HAP-1 (cell line): ENCODE measurements at regions not wholly inside any gene's neighbourhood (a gene's known extent, or its start where the extent isn't known, plus 50 kb on each side); places are given as distances from the start of the nearest gene placed in this dataset.

Experiments used
- DNase-seq, 2 experiments: peaks; one replicate each; pipeline ENCODE4 v3.0.0-alpha.2; 2016 to 2020; ENCODE audit warnings: low spot score in 2 of 2
- H3K27me3 ChIP-seq: fragments of 250-450 bp; sonication (Bioruptor Pico); 2 replicates; pipeline ENCODE4 v1.5.1; 2020; ENCODE audit warnings: low read depth, mild to moderate bottlenecking, moderate library complexity
- H3K36me3 ChIP-seq: fragments of 250-450 bp; sonication (Bioruptor Pico); replicated peaks from 2 replicates; pipeline ENCODE4 v1.5.1; 2020; ENCODE audit warnings: mild to moderate bottlenecking
- H3K4me1 ChIP-seq: fragments of 250-450 bp; sonication (Bioruptor Pico); 2 replicates; pipeline ENCODE4 v1.5.1; 2020; ENCODE audit warnings: mild to moderate bottlenecking
- H3K4me3 ChIP-seq: fragments of 250-450 bp; sonication (Bioruptor Pico); 2 replicates; pipeline ENCODE4 v1.5.1; 2020; ENCODE audit warnings: mild to moderate bottlenecking, moderate library complexity
- H3K9me3 ChIP-seq: fragments of 250-450 bp; sonication (Bioruptor Pico); 2 replicates; pipeline ENCODE4 v1.5.1; 2020; ENCODE audit warnings: mild to moderate bottlenecking, moderate library complexity
- in situ Hi-C: fragments of 300-500 bp; cut with MboI; formaldehyde crosslinking; loops from 3 replicates; pipeline ENCODE4 v1.14.3; 2020; ENCODE audit warnings: low sequenced_read_pairs, inconsistent platforms, mixed read lengths

DNA sequence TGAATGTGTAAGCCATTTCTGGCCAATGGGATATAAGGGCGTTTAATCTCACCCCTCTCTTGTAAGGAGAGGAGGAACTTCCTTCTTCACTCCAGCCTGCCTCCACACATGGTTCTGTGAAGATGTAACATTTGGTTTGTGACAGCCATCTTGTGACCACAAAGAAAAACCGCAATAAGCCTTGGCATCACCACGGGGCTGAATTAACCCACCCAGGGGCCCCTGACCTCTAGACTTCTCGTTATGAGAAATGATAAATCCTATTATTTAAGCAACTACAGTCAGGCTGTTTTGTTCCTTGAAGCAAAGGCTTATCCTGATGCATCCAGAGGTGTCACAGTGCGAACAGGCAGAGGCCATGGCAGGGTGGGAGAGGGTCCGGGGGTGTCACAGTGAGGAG lies 139.7 kb downstream of the CDC5L start:
- no peak for DNase-seq

DNA sequence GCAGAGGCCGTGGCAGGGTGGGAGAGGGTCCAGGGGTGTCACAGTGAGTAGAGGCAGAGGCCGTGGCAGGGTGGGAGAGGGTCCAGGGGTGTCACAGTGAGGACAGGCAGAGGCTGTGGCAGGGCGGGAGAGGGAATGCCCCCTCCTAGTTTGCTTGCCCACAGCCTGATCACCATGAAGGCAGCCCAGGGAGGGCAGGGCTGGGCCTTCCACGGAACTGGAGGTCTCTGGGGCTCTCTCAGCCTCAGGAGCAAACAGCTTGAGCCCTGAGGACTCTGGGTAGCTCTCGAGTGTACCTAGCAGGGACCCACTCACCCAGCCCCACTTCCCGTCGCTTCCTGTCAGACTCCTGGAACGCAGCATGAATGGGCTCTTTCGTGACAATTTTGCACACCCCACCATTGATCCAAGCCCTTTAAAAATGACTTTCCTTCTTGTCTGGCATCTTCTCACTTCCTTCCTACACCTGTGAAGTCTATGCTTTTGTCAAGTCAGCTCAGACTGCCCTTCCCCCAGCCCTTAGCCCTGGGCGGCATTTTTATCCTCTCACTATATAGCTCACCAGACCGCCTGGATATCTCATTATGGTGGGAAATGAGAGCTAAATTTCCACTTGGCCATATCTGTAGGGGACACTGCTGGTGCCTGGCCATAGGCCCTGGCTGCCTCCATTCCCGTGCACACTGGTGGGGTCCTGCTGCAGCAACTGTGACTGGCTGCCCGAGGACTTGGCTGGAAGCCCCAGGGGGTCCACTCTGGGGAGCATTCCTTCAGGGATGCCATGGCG lies 140.3 kb downstream of the CDC5L start:
- DNase-seq: no peak
- Histone ChIP-seq H3K9me3 (no peaks in the 10 kb centered on the region), H3K4me3 (no peak overlapping the region), H3K27me3 (no peaks in the 10 kb centered on the region; the same call in 1 of the 2 replicates), H3K4me1 (no peaks in the 10 kb centered on the region), H3K36me3 (no peaks in the 10 kb centered on the region)
- in situ Hi-C loops: no loop called here

More for the DNA sequence above, 139.7 kb downstream of the CDC5L start:
- Histone ChIP-seq H3K27me3 (no peaks in the 10 kb centered on the region; the same call in 1 of the 2 replicates), H3K4me1 (no peaks in the 10 kb centered on the region), H3K36me3 (no peaks in the 10 kb centered on the region), H3K4me3 (no peak overlapping the region), H3K9me3 (no peaks in the 10 kb centered on the region)
- in situ Hi-C loops: no loop called here

DNA sequence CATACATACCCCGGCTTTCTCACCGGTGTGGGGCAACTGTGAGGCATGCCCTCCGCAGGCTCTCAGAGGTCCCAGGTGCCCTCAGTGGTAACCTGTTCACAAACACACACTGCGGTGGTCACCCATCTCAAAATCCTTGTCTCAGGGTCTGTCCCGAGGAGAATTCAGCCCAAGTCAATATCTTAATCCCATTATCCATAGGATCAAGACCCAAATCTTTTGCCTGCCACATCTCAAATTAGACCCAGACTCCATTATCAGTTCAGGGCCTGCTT lies 140.8 kb downstream of the CDC5L start:
- Histone ChIP-seq H3K9me3 (no peaks in the 10 kb centered on the region), H3K36me3 (no peaks in the 10 kb centered on the region), H3K4me1 (no peaks in the 10 kb centered on the region), H3K27me3 (no peaks in the 10 kb centered on the region; the same call in 1 of the 2 replicates), H3K4me3 (no peak overlapping the region)
- DNase-seq: no peak
- in situ Hi-C loops: no loop called here

DNA sequence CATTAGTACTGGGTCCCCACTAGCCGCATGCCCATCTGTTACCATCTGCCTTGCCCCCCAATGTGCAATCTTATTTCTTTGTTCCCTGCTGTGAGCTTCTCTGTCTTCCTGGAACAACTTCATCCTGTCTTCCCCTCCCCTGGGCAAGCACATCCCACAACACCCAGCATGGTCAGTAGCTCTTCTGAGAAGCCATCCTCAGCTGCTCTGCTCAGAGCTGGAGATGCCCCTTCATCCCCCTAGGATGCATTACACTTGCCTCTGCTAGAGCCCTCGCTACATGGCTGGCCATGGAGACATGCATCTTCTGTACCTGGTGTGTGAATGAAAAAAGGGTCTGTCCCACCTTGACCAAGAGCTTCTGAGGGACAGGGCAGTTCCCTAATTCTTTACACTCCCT lies 141.2 kb downstream of the CDC5L start:
- Histone ChIP-seq H3K9me3 (no peaks in the 10 kb centered on the region), H3K4me1 (no peaks in the 10 kb centered on the region), H3K27me3 (no peaks in the 10 kb centered on the region; the same call in 1 of the 2 replicates), H3K4me3 (no peak overlapping the region), H3K36me3 (no peaks in the 10 kb centered on the region)
- in situ Hi-C loops: no loop called here
- no peak for DNase-seq

DNA sequence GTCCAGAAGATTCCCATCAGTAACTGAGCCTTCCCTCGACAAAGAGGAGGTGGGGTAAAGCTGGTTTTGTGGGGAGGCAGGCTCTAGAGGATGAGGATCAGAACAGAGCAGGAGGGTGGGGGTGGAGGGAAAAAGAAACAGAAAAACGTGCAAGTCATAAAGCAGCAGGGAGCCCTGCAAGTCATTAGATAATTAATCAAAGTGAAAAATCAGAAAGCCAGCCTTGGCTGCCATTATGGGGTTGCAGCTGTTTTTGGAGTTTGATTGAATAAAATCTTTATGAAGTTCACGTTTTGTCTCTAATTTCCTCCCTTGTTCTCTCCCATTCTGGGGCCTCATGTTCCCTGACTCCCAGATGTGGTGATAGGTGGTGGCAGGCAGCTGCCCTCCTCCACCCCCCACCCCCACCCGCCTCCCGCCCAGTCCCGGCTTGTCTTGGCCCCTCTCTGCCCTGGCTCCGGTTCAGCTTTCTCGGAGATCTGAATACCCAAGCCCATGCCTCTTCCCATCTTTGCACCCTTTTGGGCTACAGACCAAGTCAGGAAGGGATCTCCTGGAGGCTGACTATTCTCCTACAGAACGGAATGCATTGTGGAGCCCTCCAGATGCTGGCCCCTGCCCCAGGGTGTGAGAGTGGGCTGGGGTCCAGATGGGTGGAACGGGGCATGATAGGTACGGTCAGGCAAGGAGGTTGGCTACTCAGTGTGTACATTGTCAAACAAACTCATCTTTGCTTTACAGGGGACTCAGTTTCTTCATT lies 141.8 kb downstream of the CDC5L start:
- Histone ChIP-seq H3K27me3 (no peaks in the 10 kb centered on the region; the same call in 1 of the 2 replicates), H3K4me1 (no peaks in the 10 kb centered on the region), H3K4me3 (no peak overlapping the region), H3K9me3 (no peaks in the 10 kb centered on the region), H3K36me3 (no peaks in the 10 kb centered on the region)
- DNase-seq: no peak
- in situ Hi-C loops: no loop called here

DNA sequence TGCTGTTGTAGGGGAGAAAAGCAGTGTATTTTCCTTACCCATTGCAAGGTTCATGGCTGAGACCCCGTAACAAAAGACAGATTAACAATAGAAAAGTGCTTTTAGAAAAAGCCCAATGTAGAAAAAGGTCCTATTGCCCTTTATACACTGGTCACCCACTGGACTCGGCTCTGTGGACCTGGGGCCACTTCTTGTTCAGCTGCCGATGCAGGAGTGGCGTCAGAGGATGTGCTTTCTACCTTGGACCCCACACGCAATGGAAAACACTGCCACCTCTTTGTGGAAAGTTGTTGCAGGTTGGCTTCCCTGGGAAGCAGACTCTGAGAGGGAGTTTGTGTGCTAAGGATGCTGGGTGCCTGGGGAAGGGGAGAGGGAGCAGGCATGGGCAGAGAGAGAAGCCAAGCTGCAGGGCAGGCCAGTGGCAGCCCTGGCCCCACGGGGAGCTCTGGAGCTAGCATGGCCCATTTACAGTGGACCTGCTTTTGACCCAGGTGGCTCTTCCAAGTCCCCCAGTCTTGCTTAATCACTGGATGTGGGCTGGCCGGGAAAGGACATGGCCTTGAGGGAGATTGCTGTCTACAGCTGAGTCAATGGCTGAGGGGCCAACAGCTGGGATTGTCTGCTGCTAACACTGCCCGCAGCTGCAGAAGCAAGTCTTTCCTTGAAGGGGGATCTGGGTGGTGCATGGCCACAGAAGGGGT lies 142.9 kb downstream of the CDC5L start:
- no peak overlapping the region for H3K4me3 ChIP-seq
- in situ Hi-C loops: no loop called here

DNA sequence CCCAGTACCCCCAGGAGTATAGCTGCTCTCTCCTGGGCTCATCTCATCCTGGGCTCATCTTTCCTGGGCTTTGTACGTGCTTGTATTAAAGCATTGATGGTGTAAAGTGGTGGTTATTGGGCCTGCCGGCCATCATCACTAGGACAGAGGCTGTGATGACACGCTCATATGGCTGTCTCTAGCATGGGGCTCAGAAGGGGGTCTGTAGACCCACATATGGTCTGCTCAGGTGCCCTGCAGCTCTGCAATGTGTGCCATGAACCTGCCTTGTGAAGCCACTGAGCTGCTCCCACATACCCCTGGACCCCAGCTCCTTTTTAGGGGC lies 143.4 kb downstream of the CDC5L start:
- Histone ChIP-seq H3K27me3 (no peaks in the 10 kb centered on the region; the same call in 1 of the 2 replicates), H3K4me1 (no peaks in the 10 kb centered on the region), H3K9me3 (no peaks in the 10 kb centered on the region), H3K36me3 (no peaks in the 10 kb centered on the region), H3K4me3 (no peak overlapping the region)
- in situ Hi-C loops: no loop called here
- no peak for DNase-seq

More for the DNA sequence above, 142.9 kb downstream of the CDC5L start:
- Histone ChIP-seq H3K4me1 (no peaks in the 10 kb centered on the region), H3K9me3 (no peaks in the 10 kb centered on the region), H3K36me3 (no peaks in the 10 kb centered on the region), H3K27me3 (no peaks in the 10 kb centered on the region; the same call in 1 of the 2 replicates)
- DNase-seq: no peak

DNA sequence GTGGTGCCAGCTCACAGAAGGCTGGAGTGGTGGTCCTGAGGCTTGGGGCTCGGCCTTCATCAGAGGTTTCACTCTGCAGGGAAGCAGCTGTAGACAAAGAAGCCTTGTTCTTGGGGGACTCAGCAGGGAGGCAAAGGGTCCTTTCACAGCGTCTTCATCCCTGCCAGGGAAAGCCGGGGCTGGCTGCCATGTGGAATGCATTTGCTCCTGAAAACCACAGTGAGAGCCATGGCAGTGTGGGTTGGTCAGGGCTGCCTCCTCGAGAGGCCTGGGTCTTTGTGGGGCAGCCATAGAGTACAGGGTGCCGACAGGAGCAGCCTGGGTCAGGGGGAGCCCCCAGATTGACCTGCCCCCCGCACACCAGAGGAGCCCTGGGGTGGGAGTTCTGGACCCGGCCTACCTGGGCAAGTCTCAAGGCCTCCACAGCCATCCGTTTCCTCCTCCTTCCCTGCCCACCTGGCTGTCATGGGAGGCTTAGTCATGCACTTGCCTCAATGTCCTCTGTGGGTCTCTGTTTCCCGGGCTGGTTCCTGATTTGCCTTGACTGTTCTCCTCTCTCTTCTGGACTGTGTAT lies 144.0 kb downstream of the CDC5L start:
- in situ Hi-C loops: no loop called here
- Histone ChIP-seq H3K9me3 (no peaks in the 10 kb centered on the region), H3K4me3 (no peak overlapping the region), H3K4me1 (no peaks in the 10 kb centered on the region), H3K36me3 (no peaks in the 10 kb centered on the region), H3K27me3 (no peaks in the 10 kb centered on the region; the same call in 1 of the 2 replicates)
- no peak for DNase-seq

DNA sequence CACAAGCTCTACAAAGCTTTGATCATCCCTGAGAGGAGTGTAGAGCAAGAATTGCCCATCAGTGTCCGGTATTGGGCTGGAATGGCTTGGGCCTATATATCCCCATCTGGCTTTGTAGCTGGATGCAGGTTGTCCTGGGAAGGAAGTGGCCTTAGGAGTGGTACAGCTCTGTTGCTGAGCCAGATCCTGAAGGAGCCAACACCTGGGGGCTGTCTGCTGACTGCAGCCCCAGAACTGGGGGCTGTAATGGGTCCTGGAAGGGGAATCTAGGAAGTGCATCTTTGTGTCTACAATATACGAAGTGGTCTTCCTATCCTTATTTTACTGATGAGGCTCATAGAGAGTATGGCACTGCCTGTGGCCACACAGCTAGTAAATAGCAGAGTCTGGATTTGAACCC lies 145.9 kb downstream of the CDC5L start:
- DNase-seq: no peak
- H3K36me3 ChIP-seq: no peaks in the 10 kb centered on the region
- no peaks in the 10 kb centered on the region for H3K4me1 ChIP-seq
- H3K27me3 ChIP-seq: no peaks in the 10 kb centered on the region
- no peak overlapping the region for H3K4me3 ChIP-seq
- no peaks in the 10 kb centered on the region for H3K9me3 ChIP-seq
- in situ Hi-C loops: no loop called here

DNA sequence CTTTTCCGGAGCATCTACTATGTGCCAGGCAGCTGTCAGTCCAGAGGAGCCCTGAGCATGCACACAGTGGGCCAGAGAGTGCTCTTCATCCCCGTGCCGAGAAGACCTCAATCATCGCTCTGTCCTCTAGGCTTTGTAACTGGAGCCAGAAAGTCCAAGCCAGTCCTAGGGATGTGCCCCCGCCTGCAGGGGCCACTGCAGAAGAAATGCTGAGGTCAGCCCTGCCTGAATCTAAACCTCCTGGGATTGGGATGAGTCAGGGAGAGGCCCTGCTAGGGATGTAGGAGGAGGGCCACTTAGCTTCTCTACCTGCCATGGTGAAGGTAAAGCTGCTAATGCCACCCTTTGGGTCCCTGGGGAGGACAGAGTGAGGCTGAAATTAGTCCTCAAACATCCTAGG lies 146.8 kb downstream of the CDC5L start:
- in situ Hi-C loops: no loop called here

DNA sequence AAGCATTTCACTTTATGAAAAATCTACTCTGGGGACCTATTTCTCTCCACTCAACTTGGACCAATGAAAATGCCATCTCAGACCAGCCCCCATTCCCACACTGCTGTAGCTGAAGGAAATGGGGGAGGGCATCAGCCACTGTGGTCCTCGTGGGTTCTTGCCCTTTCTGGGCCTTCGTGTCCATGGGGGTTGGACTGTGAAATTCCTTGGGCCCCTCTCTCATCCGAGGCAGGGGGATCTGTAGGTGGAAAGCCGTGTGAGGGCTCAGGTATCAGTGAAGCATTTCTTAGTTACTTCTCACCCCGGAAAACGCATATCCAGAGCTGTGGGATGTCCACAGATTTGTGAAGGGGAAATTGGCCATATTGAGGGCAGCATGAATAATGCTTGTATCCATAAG lies 147.9 kb downstream of the CDC5L start:
- no peak overlapping the region for H3K4me3 ChIP-seq
- no peaks in the 10 kb centered on the region for H3K36me3 ChIP-seq
- H3K27me3 ChIP-seq: no peaks in the 10 kb centered on the region
- H3K4me1 ChIP-seq: no peaks in the 10 kb centered on the region
- DNase-seq: no peak
- in situ Hi-C loops: no loop called here
- no peaks in the 10 kb centered on the region for H3K9me3 ChIP-seq

More for the DNA sequence above, 146.8 kb downstream of the CDC5L start:
- Histone ChIP-seq H3K9me3 (no peaks in the 10 kb centered on the region), H3K4me3 (no peak overlapping the region), H3K36me3 (no peaks in the 10 kb centered on the region), H3K4me1 (no peaks in the 10 kb centered on the region), H3K27me3 (no peaks in the 10 kb centered on the region)
- DNase-seq: no peak

DNA sequence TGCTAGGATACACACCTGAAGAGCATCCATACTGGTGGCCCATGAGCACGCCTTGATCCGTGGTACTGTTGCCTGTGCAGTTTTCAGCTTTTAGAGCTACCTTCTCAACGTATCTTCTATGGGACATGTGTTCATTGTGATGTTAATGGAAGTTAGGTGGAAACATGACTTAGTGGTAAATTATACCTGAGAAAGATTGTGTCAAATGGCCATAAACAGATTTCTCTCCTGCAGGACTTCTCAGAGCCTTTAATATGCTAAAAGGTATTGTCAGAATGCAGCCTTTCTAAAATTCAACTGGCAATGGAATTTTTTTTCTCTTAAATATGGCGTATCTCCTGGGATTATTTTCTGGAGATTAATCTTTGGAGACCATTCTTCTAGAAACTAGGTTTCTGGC lies 148.5 kb downstream of the CDC5L start:
- DNase-seq: no peak
- no peaks in the 10 kb centered on the region for H3K27me3 ChIP-seq
- in situ Hi-C loops: no loop called here
- no peaks in the 10 kb centered on the region for H3K36me3 ChIP-seq
- H3K9me3 ChIP-seq: no peaks in the 10 kb centered on the region
- H3K4me1 ChIP-seq: no peaks in the 10 kb centered on the region
- H3K4me3 ChIP-seq: no peak overlapping the region

DNA sequence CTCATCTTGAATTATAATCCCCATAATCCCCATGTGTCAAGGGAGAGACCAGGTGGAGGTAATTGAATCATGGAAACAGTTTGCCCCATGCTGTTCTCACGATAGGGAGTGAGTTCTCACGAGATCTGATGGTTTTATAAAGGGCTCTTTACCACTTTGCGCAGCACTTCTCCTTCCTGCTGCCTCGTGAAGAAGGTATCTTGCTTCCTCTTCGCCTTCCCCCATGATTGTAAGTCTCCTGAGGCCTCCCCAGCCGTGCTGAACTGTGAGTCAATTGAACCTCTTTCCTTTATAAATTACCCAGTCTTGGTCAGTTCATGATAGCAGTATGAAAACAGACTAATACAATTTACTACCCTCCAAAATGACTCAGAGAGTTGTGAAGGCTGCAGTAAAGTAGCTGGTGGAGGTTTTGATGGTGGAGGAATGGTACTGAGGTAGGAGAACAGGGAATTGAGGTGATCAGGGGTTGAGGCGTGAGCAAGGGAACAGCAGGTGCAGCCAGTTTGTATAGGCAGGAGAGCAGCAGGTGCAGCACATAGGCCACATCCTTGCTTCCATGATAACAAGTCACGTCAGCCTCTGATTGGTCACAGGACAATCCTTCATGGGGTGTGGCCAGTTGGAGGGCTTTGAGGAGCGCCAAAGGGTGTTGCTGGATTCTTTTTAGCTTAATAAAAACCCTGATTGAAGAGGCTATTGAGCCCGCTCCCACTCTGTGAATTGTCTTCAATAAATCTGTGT lies 150.0 kb downstream of the CDC5L start:
- no peak overlapping the region for H3K4me3 ChIP-seq
- H3K9me3 ChIP-seq: no peaks in the 10 kb centered on the region
- no peak for DNase-seq
- in situ Hi-C loops: no loop called here
- no peaks in the 10 kb centered on the region for H3K36me3 ChIP-seq
- H3K4me1 ChIP-seq: no peaks in the 10 kb centered on the region
- no peaks in the 10 kb centered on the region for H3K27me3 ChIP-seq
